Body of pancreas (tissue), 4 donors: ENCODE measurements at regions not wholly inside any gene's neighbourhood (a gene's known extent, or its start where the extent isn't known, plus 50 kb on each side); places are given as distances from the start of the nearest gene placed in this dataset.

Experiments
- POLR2A ChIP-seq, 3 donors: fragments of 450-650 bp; IDR thresholded peaks; one replicate each; pipeline ENCODE4 v1.6.1; 2016; ENCODE audit warnings: antibody characterized with exemption in 3 of 3, mild to moderate bottlenecking in 2 of 3
- TF ChIP-seq, protein P1 (sequence below), 7 experiments: fragments of 450-650 bp in 4 of 7; fragments of 200-600 bp in 3 of 7; sonication (generic) in 3 of 7; IDR thresholded peaks; one replicate each; pipeline ENCODE4 v1.5.1; 2016 to 2019; ENCODE audit warnings: antibody characterized with exemption in 7 of 7

DNA sequence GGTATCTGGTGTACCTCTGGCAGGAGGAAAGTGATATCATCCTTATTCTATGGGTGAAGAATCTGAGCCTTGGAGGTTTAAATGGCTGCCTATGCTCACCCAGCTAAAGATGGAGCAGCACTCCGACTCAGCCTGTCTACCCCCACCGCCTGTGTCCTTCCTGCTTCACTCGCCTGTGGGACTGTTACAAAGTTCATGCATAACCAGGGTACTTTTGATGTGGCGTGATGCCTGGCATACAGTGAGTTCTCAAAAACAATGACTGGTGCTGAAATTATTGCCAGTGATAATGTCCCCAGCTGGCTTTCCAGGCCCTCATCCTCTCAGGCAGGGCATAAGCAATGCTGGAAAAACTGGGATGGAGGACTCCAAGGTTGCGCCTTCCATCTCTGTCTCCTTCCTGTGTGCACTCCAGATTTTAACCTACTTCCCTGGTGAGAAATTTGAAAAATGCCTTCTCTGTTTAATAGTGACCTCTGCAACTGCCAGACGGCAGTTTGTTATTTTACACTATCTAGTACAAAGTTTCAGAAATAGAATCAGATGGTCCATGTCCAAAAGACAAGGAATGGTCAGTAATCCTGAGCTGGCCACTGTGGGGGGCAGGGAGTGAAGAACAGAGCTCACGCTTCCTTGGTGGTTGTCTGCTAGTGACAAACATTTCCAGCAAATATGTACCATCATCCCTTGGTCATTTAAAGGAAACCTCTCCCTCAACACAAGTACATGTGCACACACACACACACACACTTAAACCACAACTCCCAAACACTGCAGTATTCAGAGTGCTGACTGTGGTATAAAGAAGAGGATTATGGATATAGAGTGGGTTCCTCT lies 86.5 kb upstream of the NMNAT3 start:
- TF ChIP-seq, protein P1, sequence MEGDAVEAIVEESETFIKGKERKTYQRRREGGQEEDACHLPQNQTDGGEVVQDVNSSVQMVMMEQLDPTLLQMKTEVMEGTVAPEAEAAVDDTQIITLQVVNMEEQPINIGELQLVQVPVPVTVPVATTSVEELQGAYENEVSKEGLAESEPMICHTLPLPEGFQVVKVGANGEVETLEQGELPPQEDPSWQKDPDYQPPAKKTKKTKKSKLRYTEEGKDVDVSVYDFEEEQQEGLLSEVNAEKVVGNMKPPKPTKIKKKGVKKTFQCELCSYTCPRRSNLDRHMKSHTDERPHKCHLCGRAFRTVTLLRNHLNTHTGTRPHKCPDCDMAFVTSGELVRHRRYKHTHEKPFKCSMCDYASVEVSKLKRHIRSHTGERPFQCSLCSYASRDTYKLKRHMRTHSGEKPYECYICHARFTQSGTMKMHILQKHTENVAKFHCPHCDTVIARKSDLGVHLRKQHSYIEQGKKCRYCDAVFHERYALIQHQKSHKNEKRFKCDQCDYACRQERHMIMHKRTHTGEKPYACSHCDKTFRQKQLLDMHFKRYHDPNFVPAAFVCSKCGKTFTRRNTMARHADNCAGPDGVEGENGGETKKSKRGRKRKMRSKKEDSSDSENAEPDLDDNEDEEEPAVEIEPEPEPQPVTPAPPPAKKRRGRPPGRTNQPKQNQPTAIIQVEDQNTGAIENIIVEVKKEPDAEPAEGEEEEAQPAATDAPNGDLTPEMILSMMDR (IDR thresholded peaks at IDR 0.05): no peak
- no peak for TF ChIP-seq POLR2A (IDR thresholded peaks at IDR 0.05)
